Glutamatergic neuron (in vitro differentiated cells): ENCODE measurements at regions not wholly inside any gene's neighbourhood (a gene's known extent, or its start where the extent isn't known, plus 50 kb on each side); places are given as distances from the start of the nearest gene placed in this dataset.
A peak's percentile ranks its signal among the peaks of the same experiment; 100 is the strongest.

Experiments
- DNase-seq: peaks from one replicate; pipeline ENCODE4 v3.0.0; 2022
- H3K27ac Mint-ChIP-seq: one replicate; pipeline ENCODE4 v1.8.0; 2020; ENCODE audit warnings: mild to moderate bottlenecking, mixed read lengths, inconsistent platforms; ENCODE audit not compliant: unreplicated experiment
- H3K27me3 Mint-ChIP-seq: one replicate; pipeline ENCODE4 v1.8.0; 2020; ENCODE audit warnings: mild to moderate bottlenecking, moderate library complexity, mixed read lengths, inconsistent platforms; ENCODE audit not compliant: unreplicated experiment
- H3K36me3 Mint-ChIP-seq: one replicate; pipeline ENCODE4 v1.8.0; 2020; ENCODE audit warnings: mild to moderate bottlenecking, mixed read lengths, inconsistent platforms; ENCODE audit not compliant: unreplicated experiment
- H3K4me1 Mint-ChIP-seq: one replicate; pipeline ENCODE4 v1.8.0; 2020; ENCODE audit warnings: mild to moderate bottlenecking, low read depth, mixed read lengths, inconsistent platforms; ENCODE audit not compliant: unreplicated experiment
- H3K4me3 Mint-ChIP-seq: one replicate; pipeline ENCODE4 v1.8.0; 2020; ENCODE audit warnings: mild to moderate bottlenecking, mixed read lengths, inconsistent platforms; ENCODE audit not compliant: unreplicated experiment
- H3K9me3 Mint-ChIP-seq: one replicate; pipeline ENCODE4 v1.8.0; 2020; ENCODE audit warnings: mild to moderate bottlenecking, moderate library complexity, mixed read lengths, inconsistent platforms; ENCODE audit not compliant: unreplicated experiment
- CTCF ChIP-seq: fragments of 200-600 bp; sonication (generic); IDR thresholded peaks from one replicate; pipeline ENCODE4 v1.5.0; 2021; ENCODE audit not compliant: partially characterized antibody, unreplicated experiment

- Mint-ChIP-seq H3K4me3 (peak overlapping the region; percentile 31), H3K36me3 (no peaks in the 10 kb centered on the region), H3K4me1 (no peaks in the 10 kb centered on the region), H3K27me3 (peaks cover 8% of the 10 kb centered on the region), H3K9me3 (peaks cover 1% of the 10 kb centered on the region), H3K27ac (no peak overlapping the region)
- no peak for DNase-seq
- TF ChIP-seq CTCF = no peak
Observed at GRCh38 chr5:127228540-127229184, 61.9 kb upstream of the MEGF10 start.

DNA sequence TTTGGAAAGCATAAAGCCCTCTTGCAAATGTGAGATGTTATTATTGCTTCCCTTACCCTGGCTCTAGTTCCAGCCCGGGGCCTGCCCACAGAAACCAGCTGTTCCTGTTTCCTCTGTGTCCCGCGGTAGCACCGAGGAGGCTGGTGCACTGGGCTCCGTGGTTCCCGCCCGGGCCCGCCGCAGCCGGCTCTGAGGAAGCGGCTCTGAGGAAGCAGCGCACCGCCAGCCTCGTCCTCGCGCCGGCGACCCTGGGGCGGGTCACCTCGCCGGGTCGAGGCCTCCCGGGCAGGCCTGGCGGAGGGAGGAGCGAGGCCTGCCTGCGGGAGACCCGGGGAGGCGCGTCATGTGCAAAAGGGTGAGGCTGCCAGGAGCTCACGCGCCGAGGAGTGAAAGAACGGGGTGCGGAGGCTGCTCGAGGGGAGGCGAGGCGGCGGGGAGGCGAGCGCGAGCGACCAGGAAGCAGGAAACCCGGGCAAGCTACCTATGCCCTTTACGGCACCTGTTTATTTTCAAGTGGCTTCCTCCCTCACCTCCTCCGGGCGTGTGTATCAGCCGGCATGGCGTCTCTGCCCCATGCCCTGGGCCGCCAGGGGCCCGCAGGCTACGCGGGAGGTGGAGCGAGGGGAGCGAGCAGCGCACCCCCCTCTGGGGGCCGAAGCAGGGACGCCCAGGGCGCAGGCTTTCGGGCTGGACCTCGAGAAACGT, 61.3 kb upstream of the MEGF10 start:
- Mint-ChIP-seq H3K9me3 (peaks cover 1% of the 10 kb centered on the region), H3K27me3 (peaks cover 8% of the 10 kb centered on the region), H3K36me3 (no peaks in the 10 kb centered on the region), H3K27ac (no peak overlapping the region), H3K4me3 (peak overlapping the region; percentile 51), H3K4me1 (no peaks in the 10 kb centered on the region)
- DNase-seq = peak; percentile 60
- no peak for TF ChIP-seq CTCF

DNA sequence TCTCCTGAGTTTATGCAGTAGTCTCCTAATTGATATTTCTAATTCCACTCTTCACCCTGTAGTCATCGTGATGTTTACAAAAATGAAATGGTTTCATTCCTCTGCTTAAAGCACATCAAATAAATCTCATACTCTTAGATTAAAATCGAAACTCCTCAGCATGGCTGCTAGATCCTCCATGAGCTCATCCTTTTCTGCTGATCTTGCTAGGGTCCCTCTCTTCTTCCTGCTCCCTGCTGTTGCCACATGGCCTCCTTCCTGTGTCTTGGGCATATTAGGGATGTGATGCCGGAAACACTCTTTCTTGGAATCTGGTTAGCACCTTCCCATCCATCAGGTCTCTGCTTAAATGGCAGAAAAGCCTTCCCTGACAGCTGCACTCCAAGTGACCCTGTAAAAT, 59.5 kb upstream of the MEGF10 start:
- Mint-ChIP-seq H3K27ac (no peak overlapping the region), H3K36me3 (no peaks in the 10 kb centered on the region), H3K4me1 (no peaks in the 10 kb centered on the region), H3K27me3 (peaks cover 8% of the 10 kb centered on the region), H3K4me3 (no peak overlapping the region), H3K9me3 (peaks cover 1% of the 10 kb centered on the region)
- no peak for DNase-seq
- TF ChIP-seq CTCF = no peak

DNA sequence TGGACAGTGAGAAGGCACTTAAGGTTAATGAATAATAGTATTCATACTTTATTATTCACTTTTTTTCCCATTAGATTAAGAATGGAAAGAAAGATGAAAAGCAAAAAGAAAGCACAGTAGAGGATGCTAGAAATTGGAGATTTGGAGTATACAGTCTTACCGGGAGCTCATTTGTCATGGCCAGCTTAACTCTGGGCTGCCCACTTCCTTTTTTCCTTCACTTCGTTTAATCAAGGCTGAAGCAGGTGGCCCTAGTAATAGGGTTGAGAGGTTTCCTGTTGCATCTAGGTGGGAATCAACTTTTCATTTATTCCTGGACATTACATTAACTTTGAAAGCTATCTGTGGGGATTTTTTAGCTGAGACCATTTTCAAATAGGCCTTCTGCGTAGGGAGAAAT, 57.0 kb upstream of the MEGF10 start:
- TF ChIP-seq CTCF = no peak
- Mint-ChIP-seq H3K9me3 (peaks cover 1% of the 10 kb centered on the region), H3K27me3 (peaks cover 6% of the 10 kb centered on the region), H3K4me1 (no peaks in the 10 kb centered on the region), H3K36me3 (no peaks in the 10 kb centered on the region), H3K27ac (no peak overlapping the region), H3K4me3 (no peak overlapping the region)
- no peak for DNase-seq

DNA sequence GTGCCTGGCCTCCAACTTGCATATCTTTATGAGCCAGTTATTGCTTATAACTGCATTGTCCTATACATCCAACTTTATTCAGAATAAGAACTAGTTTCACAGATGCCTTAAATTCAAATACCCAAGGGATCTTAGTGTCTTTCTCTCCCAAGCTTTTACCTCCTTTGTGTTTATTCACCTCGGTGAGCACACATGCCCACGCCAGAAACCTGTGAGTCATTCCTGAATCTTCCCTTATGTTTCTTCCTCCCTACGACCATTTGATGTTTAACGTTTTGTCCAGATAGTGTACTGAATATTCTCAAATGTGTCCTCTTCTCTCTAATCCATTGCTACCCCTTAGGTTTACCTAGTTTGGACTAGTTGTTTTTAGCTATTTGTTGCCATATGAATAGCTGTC, 55.5 kb upstream of the MEGF10 start:
- Mint-ChIP-seq H3K36me3 (no peaks in the 10 kb centered on the region), H3K27me3 (peaks cover 2% of the 10 kb centered on the region), H3K9me3 (peaks cover 1% of the 10 kb centered on the region), H3K27ac (no peak overlapping the region), H3K4me1 (no peaks in the 10 kb centered on the region), H3K4me3 (no peak overlapping the region)
- no peak for DNase-seq
- TF ChIP-seq CTCF = no peak
